ACHN (cell line): ENCODE measurements at regions not wholly inside any gene's neighbourhood (a gene's known extent, or its start where the extent isn't known, plus 50 kb on each side); places are given as distances from the start of the nearest gene placed in this dataset.
"Not testable (repeated sequence)": the region's sequence is repeated elsewhere in the genome, so short reads cannot be mapped to it uniquely, and the experiment has no call there.

Source experiments
- DNase-seq: peaks from one replicate; pipeline ENCODE4 v3.0.0-alpha.2; 2015
- in situ Hi-C: cut with HindIII; loops from 2 replicates; pipeline ENCODE4 v1.10.0; 2017; ENCODE audit warnings: low sequenced_read_pairs, low pct_ligation_motif_present, low pct_unique_long_range_greater_than_20kb

- in situ Hi-C loops = no loop called here
- DNase-seq = no peak
These were observed 850.6 kb downstream of the RPS29 start for GRCh38 chr14:48735607-48736006.

- no peak for DNase-seq
- in situ Hi-C loops = no loop called here
These were observed 854.9 kb downstream of the RPS29 start for GRCh38 chr14:48731260-48731659.

GRCh38 chr14:48726080-48726642 is 860.0 kb downstream of the RPS29 start:
- no peak for DNase-seq
- in situ Hi-C loops = no loop called here

- in situ Hi-C loops = no loop called here
- DNase-seq = peak; percentile 55
These were observed 861.0 kb downstream of the RPS29 start for GRCh38 chr14:48725051-48725734.

- DNase-seq = peak; percentile 15
- in situ Hi-C loops = no loop called here
These were observed 862.2 kb downstream of the RPS29 start for GRCh38 chr14:48723841-48724495.

- in situ Hi-C loops = no loop called here
- no peak for DNase-seq
These were observed 871.8 kb downstream of the RPS29 start for GRCh38 chr14:48714366-48714765.

GRCh38 chr14:48710133-48710532 is 876.0 kb downstream of the RPS29 start:
- DNase-seq = no peak
- in situ Hi-C loops = no loop called here

- no peak for DNase-seq
- in situ Hi-C loops = no loop called here
These were observed 876.8 kb downstream of the RPS29 start for GRCh38 chr14:48709277-48709785.

GRCh38 chr14:48704639-48705038 is 881.5 kb downstream of the RPS29 start:
- in situ Hi-C loops = no loop called here
- no peak for DNase-seq

- in situ Hi-C loops = no loop called here
- no peak for DNase-seq
These were observed 882.3 kb downstream of the RPS29 start for GRCh38 chr14:48703728-48704467.

GRCh38 chr14:48697362-48697761 is 888.8 kb downstream of the RPS29 start:
- DNase-seq, in situ Hi-C loops: not testable (repeated sequence)

- in situ Hi-C loops = no loop called here
- no peak for DNase-seq
These were observed 892.4 kb downstream of the RPS29 start for GRCh38 chr14:48693793-48694192.

- in situ Hi-C loops = no loop called here
- peak; percentile 9 for DNase-seq
These were observed 895.8 kb downstream of the RPS29 start for GRCh38 chr14:48690349-48690748.

GRCh38 chr14:48686650-48687049 is 899.5 kb downstream of the RPS29 start:
- DNase-seq = no peak
- in situ Hi-C loops = no loop called here

- no peak for DNase-seq
- in situ Hi-C loops = no loop called here
These were observed 913.7 kb downstream of the RPS29 start for GRCh38 chr14:48672506-48672905.

GRCh38 chr14:48670939-48671338 is 915.2 kb downstream of the RPS29 start:
- DNase-seq = no peak
- in situ Hi-C loops = no loop called here

GRCh38 chr14:48665077-48665784 is 920.9 kb downstream of the RPS29 start:
- in situ Hi-C loops = no loop called here
- DNase-seq = no peak

GRCh38 chr14:48643241-48643640 is 942.9 kb downstream of the RPS29 start:
- no peak for DNase-seq
- in situ Hi-C loops = no loop called here

- DNase-seq = no peak
- in situ Hi-C loops = no loop called here
These were observed 953.5 kb upstream of the MDGA2 start for GRCh38 chr14:48628870-48629269.
